ENCODE measurements at regions not wholly inside any gene's neighbourhood (a gene's known extent, or its start where the extent isn't known, plus 50 kb on each side); places are given as distances from the start of the nearest gene placed in this dataset.

DNA sequence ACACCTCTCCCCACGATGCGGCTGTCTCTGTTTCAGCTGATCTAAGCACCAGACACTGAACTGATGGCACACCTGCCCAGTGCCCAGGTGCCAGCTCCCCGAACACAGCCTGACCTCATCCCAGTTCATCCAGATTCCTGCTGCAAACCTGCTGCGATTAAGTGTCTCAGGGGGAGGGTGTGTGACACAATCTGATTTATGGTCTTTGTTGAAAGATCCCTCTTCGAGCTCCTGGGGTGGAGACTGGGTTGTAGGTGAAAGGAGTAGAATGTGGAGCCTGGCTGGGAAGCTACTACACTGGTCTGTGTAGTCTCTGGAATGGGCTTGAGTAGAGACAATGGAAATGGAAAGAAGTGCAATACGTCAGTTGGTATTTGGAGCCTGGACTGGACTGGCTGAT, 390.3 kb downstream of the SHANK2 start:
- no peak for DNase-seq

DNA sequence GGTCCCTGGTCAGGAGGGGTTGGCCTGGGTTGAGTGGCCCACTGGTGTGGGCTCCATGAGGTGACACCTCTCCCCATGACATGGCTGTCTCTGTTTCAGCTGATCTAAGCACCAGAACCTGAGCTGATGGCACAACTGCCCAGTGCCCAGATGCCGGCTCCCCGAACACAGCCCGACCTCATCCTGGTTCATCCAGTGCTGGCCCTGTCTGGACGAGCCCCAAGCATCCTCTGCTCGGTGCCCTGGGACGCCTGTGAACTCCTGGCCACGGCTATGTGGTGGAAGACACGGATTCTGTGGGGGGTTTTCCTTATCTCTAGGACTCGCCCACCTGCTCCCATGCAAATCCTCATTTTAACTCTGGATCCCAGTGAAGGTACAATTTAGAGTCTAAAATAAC, 389.2 kb downstream of the SHANK2 start:
- no peak for DNase-seq

GRCh38 chr11:70863993-70864392, 388.4 kb downstream of the SHANK2 start:
- no peak for DNase-seq

- DNase-seq, result no peak
Measured at GRCh38 chr11:70865356-70865755, 387.0 kb downstream of the SHANK2 start.

DNA sequence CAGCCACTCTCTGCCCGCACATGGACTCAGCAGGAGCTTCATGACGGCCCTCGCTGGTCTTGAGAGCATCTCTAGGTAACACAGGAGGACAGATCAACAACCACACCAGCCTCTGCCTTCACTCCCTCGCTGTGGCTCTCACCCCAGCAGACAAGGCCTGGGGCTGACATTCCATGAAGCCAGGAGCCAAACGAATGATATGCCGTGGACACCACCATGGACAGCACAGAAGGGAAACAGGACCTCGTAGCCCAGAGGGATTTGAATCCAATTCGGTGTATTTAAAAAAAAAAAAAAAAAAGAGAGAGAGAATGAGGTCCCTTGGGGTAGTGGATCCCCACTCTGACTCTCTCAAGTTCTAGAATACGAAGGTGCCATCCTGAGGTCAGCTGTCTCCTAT, 385.5 kb downstream of the SHANK2 start:
- DNase-seq, result no peak

- DNase-seq, result no peak
Measured at GRCh38 chr11:70867281-70868047, 384.9 kb downstream of the SHANK2 start.

DNA sequence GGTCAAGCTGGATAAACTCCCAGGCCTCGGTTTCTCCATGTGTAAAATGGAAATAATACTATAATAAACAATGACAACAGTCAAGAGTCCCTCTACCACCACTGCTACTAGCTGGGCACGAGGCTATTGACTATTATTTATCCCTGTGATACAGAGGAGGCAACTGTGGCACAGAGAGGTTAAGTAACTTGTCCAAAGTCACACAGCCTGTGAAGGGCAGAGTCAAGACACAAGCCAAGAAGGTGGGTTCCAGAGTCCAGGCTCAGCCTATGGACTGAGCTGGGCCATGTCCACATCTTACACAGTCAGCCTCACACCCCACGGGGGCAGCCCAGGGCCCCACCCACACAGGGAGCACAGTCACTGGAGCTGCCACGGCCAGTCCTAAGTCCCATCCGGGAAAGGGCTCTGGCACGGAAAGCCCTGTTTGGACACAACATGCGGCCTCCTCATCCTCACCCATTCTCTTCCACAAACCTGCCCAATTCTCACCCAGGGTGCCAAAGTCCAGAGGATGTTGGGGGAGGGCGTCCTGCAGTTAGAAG, 384.0 kb downstream of the SHANK2 start:
- DNase-seq, result no peak

DNA sequence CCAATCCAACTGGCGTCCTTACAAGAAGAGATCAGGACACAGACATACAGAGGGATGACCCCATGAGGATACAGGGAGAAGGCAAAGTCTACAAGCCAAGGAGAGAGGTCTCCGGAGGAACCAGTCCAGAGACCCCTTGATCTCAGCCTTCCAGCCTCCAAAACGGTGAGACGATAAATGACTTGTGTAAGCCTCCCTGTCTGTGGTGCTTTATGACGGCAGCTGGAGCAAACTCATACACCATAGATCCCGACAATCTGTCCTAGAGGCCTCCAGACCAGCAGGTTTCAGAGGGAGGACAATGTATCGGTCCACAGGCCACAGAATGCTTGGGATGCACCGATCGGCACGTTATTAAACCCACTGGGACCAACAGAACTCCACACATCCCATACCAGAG, 383.3 kb downstream of the SHANK2 start:
- no peak for DNase-seq

- no peak for DNase-seq
Measured at GRCh38 chr11:70871881-70872280, 380.5 kb downstream of the SHANK2 start.

DNA sequence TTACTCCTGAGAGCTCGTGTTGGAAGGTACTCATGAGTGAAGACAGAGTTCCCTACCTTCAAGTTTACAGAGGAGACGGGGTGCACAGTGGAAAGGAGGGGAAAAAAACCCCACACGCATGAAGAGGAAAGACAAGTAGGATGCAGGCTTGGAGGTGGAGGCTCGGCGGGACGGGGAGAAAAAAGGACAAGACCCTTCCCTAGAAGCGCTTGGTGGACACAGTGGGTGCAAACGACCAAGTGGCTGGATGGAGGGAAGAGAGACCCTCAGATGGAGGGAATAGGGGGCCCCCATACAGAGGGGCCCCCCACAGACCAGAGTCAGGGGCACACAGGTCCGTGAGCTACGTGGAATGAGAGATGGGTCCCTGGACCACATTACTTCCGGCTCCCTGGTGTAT, 380.1 kb downstream of the SHANK2 start:
- DNase-seq, result no peak

DNA sequence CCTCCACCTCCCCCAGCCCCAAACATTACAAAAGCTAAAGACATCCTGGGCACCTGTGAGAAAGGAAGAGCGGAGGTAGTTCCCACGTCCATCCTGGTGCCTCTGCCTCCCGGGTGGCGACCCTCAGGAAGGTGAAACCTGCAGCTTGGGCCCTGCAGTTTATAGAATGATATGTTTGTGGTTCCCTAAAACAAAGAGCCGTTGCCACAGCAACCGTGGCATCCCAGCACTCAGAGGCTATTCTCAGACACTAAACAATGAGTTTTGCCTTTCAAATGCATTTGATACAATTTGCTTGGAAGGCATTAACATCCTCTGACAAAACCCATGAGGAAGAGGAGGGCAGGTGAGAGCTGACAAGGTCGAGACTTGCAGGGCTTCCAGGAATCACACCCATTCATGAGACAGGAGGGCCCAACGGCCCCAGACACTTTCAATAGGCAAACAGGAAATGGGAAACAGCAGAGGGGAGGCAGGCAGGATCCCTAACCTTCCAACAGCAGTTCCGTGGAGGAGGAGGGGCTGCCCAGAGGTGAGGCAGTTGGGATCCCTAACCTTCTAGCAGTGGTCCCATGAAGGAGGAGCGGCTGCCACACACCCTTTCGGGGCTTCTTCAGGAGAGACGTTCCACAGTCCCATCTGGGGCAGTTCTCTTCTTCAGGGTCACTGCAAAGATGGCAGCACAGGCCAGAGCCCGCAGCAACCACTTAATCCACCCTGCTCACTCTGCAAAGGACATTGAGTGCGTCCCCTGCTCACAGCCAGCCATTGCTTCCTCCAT, 379.2 kb downstream of the SHANK2 start:
- DNase-seq, result no peak

GRCh38 chr11:70873736-70874412, 378.5 kb downstream of the SHANK2 start:
- DNase-seq, result no peak

GRCh38 chr11:70876685-70877084, 375.7 kb downstream of the SHANK2 start:
- DNase-seq, result no peak

- DNase-seq, result no peak
Measured at GRCh38 chr11:70877151-70877550, 375.2 kb downstream of the SHANK2 start.

DNA sequence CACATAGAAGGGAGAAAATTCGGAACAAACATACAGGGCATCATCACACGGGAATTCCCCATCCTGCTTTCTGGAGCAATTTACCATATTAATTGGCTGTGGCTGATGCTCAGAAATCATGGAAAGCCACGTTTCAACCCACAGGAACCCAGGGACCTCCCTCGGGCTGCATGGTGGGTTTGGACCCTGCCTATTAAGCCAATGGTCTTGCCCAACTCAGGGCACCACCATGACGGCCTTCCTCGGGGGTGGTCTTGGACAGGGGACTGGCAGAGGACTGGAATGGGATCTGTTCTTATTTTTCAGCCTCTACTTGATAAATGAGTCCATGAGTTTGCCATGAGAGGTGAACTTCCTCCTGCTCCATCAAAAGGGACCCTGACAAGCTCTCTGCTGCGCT, 374.0 kb downstream of the SHANK2 start:
- DNase-seq, result no peak

GRCh38 chr11:70879601-70880285, 372.6 kb downstream of the SHANK2 start:
- DNase-seq, result no peak

- no peak for DNase-seq
Measured at GRCh38 chr11:70880416-70880815, 372.0 kb downstream of the SHANK2 start.

- DNase-seq, result no peak
Measured at GRCh38 chr11:70881948-70882715, 370.2 kb downstream of the SHANK2 start.

DNA sequence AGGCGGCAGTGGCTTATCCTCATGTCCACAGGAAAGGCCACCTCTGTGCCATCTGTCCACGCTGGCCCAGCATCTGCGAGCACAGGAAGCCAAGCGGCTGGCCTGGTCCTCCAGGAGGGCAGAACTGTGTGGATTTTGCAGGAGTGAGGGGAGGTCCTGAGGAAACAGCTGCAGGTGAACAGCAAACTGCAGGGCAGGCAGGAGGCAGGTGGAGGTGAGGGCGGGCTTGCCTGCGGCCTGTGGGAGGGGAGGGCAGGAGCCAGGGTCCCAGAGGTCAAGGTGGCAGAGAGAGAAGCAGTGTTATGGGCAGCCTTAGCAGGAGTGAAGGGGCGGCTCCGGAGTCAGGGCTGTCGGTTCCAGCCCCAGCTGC, 369.7 kb downstream of the SHANK2 start:
- no peak for DNase-seq

GRCh38 chr11:70883323-70883940, 368.9 kb downstream of the SHANK2 start:
- no peak for DNase-seq

GRCh38 chr11:70883973-70884623, 368.3 kb downstream of the SHANK2 start:
- no peak for DNase-seq
